CD4-positive, CD25-positive, alpha-beta regulatory T cell (primary cell): ENCODE measurements at regions not wholly inside any gene's neighbourhood (a gene's known extent, or its start where the extent isn't known, plus 50 kb on each side); places are given as distances from the start of the nearest gene placed in this dataset.

Experiments
- ATAC-seq, 2 donors: fragments of 150-1000 bp; cut with Tn5 transposase; one replicate each; pipeline ENCODE4 v1.10.0; 2021; ENCODE audit warnings: low read depth in 2 of 2, moderate number of reproducible peaks in 2 of 2, moderate library complexity in 1 of 2
- DNase-seq, 3 donors: peaks; one replicate each; pipeline versions ENCODE4 v3.0.0 to v3.0.0-alpha.2; 2012 to 2022; ENCODE audit warnings: mixed read lengths in 1 of 3
- H3K27ac ChIP-seq: one replicate; pipeline ENCODE4 v1.7.0; 2013; ENCODE audit warnings: mild to moderate bottlenecking, low read length; ENCODE audit not compliant: insufficient read depth, poor library complexity, severe bottlenecking
- H3K27me3 ChIP-seq: one replicate; pipeline ENCODE4 v1.7.0; 2013; ENCODE audit warnings: low read length; ENCODE audit not compliant: control insufficient read depth, insufficient read depth
- H3K36me3 ChIP-seq: one replicate; pipeline ENCODE4 v1.7.0; 2013; ENCODE audit warnings: mild to moderate bottlenecking, low read length, moderate library complexity; ENCODE audit not compliant: control insufficient read depth, insufficient read depth
- H3K4me1 ChIP-seq: 2 replicates; pipeline ENCODE4 v1.7.0; 2013; ENCODE audit warnings: mild to moderate bottlenecking, low read length; ENCODE audit not compliant: insufficient read depth, control insufficient read depth, poor library complexity, severe bottlenecking
- H3K4me3 ChIP-seq: one replicate; pipeline ENCODE4 v1.7.0; 2013; ENCODE audit warnings: low read depth, mild to moderate bottlenecking, low read length, moderate library complexity
- H3K9me3 ChIP-seq, 2 experiments: 1 replicate in 1 of 2; 2 replicates in 1 of 2; pipeline ENCODE4 v1.7.0; 2013; ENCODE audit warnings: low read length in 2 of 2, mild to moderate bottlenecking in 1 of 2, moderate library complexity in 1 of 2; ENCODE audit not compliant: control insufficient read depth in 2 of 2
- H3K27ac Mint-ChIP-seq, 3 donors: one replicate each; pipeline ENCODE4 v1.8.0; 2020 to 2022; ENCODE audit warnings: mild to moderate bottlenecking in 3 of 3, mixed read lengths in 3 of 3, moderate library complexity in 2 of 3
- H3K27me3 Mint-ChIP-seq: one replicate; pipeline ENCODE4 v1.8.0; 2022; ENCODE audit warnings: mild to moderate bottlenecking, mixed read lengths
- H3K36me3 Mint-ChIP-seq: one replicate; pipeline ENCODE4 v1.8.0; 2020; ENCODE audit warnings: mixed read lengths
- H3K4me1 Mint-ChIP-seq, 4 donors: one replicate each; pipeline ENCODE4 v1.8.0; 2020 to 2022; ENCODE audit warnings: mixed read lengths in 4 of 4, mild to moderate bottlenecking in 1 of 4
- H3K4me3 Mint-ChIP-seq, 4 donors: one replicate each; pipeline ENCODE4 v1.8.0; 2020 to 2022; ENCODE audit warnings: mild to moderate bottlenecking in 4 of 4, mixed read lengths in 4 of 4, moderate library complexity in 3 of 4
- H3K9me3 Mint-ChIP-seq, 7 donors: one replicate each; pipeline ENCODE4 v1.8.0; 2020 to 2022; ENCODE audit warnings: mixed read lengths in 7 of 7, mild to moderate bottlenecking in 3 of 7, moderate library complexity in 2 of 7

DNA sequence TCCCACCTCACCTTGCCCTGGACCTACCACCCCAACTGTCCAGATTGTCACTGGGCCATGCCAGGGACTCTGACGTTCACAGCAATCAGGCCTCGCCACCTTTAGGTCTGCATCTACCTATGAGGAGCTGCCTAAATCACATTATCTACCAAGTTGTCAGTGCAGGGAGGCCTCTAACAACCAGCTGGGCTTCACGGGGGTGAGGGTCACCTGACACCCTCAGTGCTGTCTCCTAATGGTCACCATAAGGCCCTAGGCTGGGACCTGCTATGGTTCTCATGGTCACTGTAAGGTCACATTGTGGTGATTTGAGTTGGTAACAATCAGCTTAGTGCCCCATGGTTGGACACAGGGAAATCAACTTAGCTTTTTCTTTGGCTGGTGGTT, 119.2 kb upstream of the CXCL14 start:
- Histone ChIP-seq H3K27me3 (no peaks in the 10 kb centered on the region), H3K4me1 (no peaks in the 10 kb centered on the region), H3K9me3 (no peaks in the 10 kb centered on the region), H3K4me3 (no peak overlapping the region), H3K36me3 (no peaks in the 10 kb centered on the region), H3K27ac (no peak overlapping the region)
- Mint-ChIP-seq H3K9me3 (peaks cover 0 to 4% (median 0%) of the 10 kb centered on the region in 7 donors), H3K27me3 (no peaks in the 10 kb centered on the region), H3K36me3 (no peaks in the 10 kb centered on the region), H3K27ac (no peak overlapping the region), H3K4me1 (no peaks in the 10 kb centered on the region), H3K4me3 (no peak overlapping the region)
- ATAC-seq (no peak), DNase-seq (no peak)

GRCh38 chr5:135697251-135697958, 118.6 kb upstream of the CXCL14 start:
- ATAC-seq = no peak
- no peaks in the 10 kb centered on the region for H3K36me3 Mint-ChIP-seq
- Histone ChIP-seq H3K36me3 (no peaks in the 10 kb centered on the region), H3K4me3 (no peak overlapping the region), H3K4me1 (no peaks in the 10 kb centered on the region), H3K9me3 (no peaks in the 10 kb centered on the region), H3K27ac (no peak overlapping the region), H3K27me3 (no peaks in the 10 kb centered on the region)
- DNase-seq = no peak
- H3K9me3 Mint-ChIP-seq = peaks cover 0 to 4% (median 0%) of the 10 kb centered on the region in 7 donors
- no peaks in the 10 kb centered on the region for H3K27me3 Mint-ChIP-seq
- H3K4me1 Mint-ChIP-seq = no peaks in the 10 kb centered on the region
- no peak overlapping the region for H3K4me3 Mint-ChIP-seq
- H3K27ac Mint-ChIP-seq = no peak overlapping the region

GRCh38 chr5:135696317-135696716, 117.5 kb upstream of the CXCL14 start:
- no peaks in the 10 kb centered on the region for H3K27me3 Mint-ChIP-seq
- H3K27ac Mint-ChIP-seq = no peak overlapping the region
- DNase-seq (no peak), ATAC-seq (no peak)
- H3K27ac ChIP-seq = no peak overlapping the region
- no peaks in the 10 kb centered on the region for H3K9me3 ChIP-seq
- no peak overlapping the region for H3K4me3 Mint-ChIP-seq
- no peaks in the 10 kb centered on the region for H3K4me1 ChIP-seq
- no peak overlapping the region for H3K4me3 ChIP-seq
- H3K36me3 Mint-ChIP-seq = no peaks in the 10 kb centered on the region
- H3K4me1 Mint-ChIP-seq = no peaks in the 10 kb centered on the region
- peaks cover 0 to 4% (median 0%) of the 10 kb centered on the region in 7 donors for H3K9me3 Mint-ChIP-seq
- H3K36me3 ChIP-seq = no peaks in the 10 kb centered on the region
- H3K27me3 ChIP-seq = no peaks in the 10 kb centered on the region

GRCh38 chr5:135695656-135696313, 117.0 kb upstream of the CXCL14 start:
- Histone ChIP-seq H3K36me3 (no peaks in the 10 kb centered on the region), H3K4me3 (no peak overlapping the region), H3K9me3 (no peaks in the 10 kb centered on the region), H3K4me1 (no peaks in the 10 kb centered on the region), H3K27me3 (no peaks in the 10 kb centered on the region), H3K27ac (no peak overlapping the region)
- H3K36me3 Mint-ChIP-seq = no peaks in the 10 kb centered on the region
- H3K27me3 Mint-ChIP-seq = no peaks in the 10 kb centered on the region
- H3K9me3 Mint-ChIP-seq = peaks cover 0 to 4% (median 0%) of the 10 kb centered on the region in 7 donors
- DNase-seq (no peak), ATAC-seq (no peak)
- H3K4me1 Mint-ChIP-seq = no peaks in the 10 kb centered on the region
- H3K4me3 Mint-ChIP-seq = no peak overlapping the region
- H3K27ac Mint-ChIP-seq = no peak overlapping the region

DNA sequence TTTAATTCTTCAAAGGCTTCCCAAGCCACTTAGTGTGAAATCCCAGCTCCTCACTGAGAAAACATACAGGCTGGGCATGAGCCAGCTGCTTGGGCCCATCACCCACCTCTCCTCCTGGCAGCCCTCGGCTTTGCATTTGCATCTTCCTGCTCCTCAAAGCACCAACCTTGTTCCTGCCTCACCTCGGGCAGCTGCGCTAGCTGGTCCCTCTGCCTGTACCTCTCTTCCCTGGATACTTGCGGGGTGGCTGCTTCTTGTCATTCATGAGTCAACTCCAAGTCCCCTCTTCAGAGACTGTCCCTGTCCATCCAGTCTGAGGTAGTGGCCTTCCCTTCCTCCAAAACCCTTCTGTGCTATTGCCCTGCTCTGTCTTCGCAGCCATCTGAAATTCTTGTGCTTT, 116.1 kb upstream of the CXCL14 start:
- Mint-ChIP-seq H3K27ac (no peak overlapping the region), H3K36me3 (no peaks in the 10 kb centered on the region), H3K4me3 (no peak overlapping the region), H3K4me1 (no peaks in the 10 kb centered on the region), H3K27me3 (peaks cover 8% of the 10 kb centered on the region), H3K9me3 (peaks cover 0 to 4% (median 0%) of the 10 kb centered on the region in 7 donors)
- H3K27me3 ChIP-seq = no peaks in the 10 kb centered on the region
- no peak overlapping the region for H3K27ac ChIP-seq
- no peak for DNase-seq
- H3K9me3 ChIP-seq = no peaks in the 10 kb centered on the region
- ATAC-seq = no peak
- no peaks in the 10 kb centered on the region for H3K36me3 ChIP-seq
- no peak overlapping the region for H3K4me3 ChIP-seq
- no peaks in the 10 kb centered on the region for H3K4me1 ChIP-seq

GRCh38 chr5:135694012-135694411, 115.2 kb upstream of the CXCL14 start:
- ATAC-seq (no peak), DNase-seq (no peak)
- H3K36me3 Mint-ChIP-seq = no peaks in the 10 kb centered on the region
- Histone ChIP-seq H3K27ac (no peak overlapping the region), H3K4me1 (no peaks in the 10 kb centered on the region), H3K4me3 (no peak overlapping the region), H3K36me3 (no peaks in the 10 kb centered on the region), H3K9me3 (no peaks in the 10 kb centered on the region), H3K27me3 (no peaks in the 10 kb centered on the region)
- no peak overlapping the region for H3K27ac Mint-ChIP-seq
- H3K9me3 Mint-ChIP-seq = peaks cover 0 to 4% (median 0%) of the 10 kb centered on the region in 7 donors
- no peak overlapping the region for H3K4me3 Mint-ChIP-seq
- H3K4me1 Mint-ChIP-seq = no peaks in the 10 kb centered on the region
- H3K27me3 Mint-ChIP-seq = peaks cover 13% of the 10 kb centered on the region

DNA sequence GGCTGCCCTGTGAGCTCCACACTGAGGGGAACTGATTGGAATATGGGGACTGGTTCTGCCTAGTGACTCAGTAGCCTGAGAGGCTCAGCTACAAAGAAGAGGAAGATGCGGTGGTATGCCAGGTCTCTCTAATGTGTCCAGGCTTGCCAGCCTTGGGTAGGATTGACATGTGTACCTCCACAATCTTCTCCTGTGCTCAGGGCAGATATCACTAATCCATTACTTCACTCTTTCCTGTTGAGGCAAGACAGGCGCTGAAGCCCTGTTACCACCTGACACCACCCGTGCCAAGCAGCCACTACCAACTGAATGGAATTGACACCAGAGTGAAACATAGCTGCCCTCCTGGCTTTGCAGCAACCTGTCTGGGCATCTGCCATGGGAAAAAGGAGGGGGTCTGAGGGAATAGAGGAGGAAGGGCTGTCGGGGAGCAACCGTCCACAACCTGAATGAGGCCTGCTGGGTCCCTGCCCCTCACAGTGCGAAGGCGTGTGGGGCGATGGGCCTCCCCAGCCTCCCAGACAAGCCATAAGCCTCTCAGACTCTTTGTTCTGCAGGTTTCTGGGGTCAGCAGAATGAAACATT, 114.7 kb upstream of the CXCL14 start:
- Histone ChIP-seq H3K36me3 (no peaks in the 10 kb centered on the region), H3K9me3 (no peaks in the 10 kb centered on the region), H3K27me3 (no peaks in the 10 kb centered on the region), H3K4me3 (no peak overlapping the region), H3K27ac (no peak overlapping the region), H3K4me1 (no peaks in the 10 kb centered on the region)
- ATAC-seq (no peak), DNase-seq (no peak)
- Mint-ChIP-seq H3K36me3 (no peaks in the 10 kb centered on the region), H3K4me1 (no peaks in the 10 kb centered on the region), H3K9me3 (peaks cover 0 to 4% (median 0%) of the 10 kb centered on the region in 7 donors), H3K4me3 (no peak overlapping the region), H3K27ac (no peak overlapping the region), H3K27me3 (peaks cover 13% of the 10 kb centered on the region)
